GM23338 (cell line): ENCODE measurements at regions not wholly inside any gene's neighbourhood (a gene's known extent, or its start where the extent isn't known, plus 50 kb on each side); places are given as distances from the start of the nearest gene placed in this dataset.

ENCODE experiments used
- ATAC-seq: fragments of 200-7000 bp; cut with Tn5 transposase; 3 replicates; pipeline ENCODE4 v1.9.1; 2020
- DNase-seq: peaks from one replicate; pipeline ENCODE4 v3.0.0-alpha.2; 2015; ENCODE audit warnings: low spot score
- H2AFZ ChIP-seq: fragments of 200-600 bp; sonication (generic); 2 replicates; pipeline ENCODE4 v1.8.0; 2016; ENCODE audit warnings: antibody characterized with exemption, mild to moderate bottlenecking, moderate library complexity
- H3F3A ChIP-seq: fragments of 200-600 bp; sonication (generic); replicated peaks from 2 replicates; pipeline ENCODE4 v1.8.0; 2017; ENCODE audit warnings: antibody characterized with exemption, mixed run types, low read depth
- H3K27ac ChIP-seq: fragments of 200-600 bp; sonication (generic); 2 replicates; pipeline ENCODE4 v1.6.1; 2016; ENCODE audit warnings: low read depth
- H3K27me3 ChIP-seq: fragments of 200-600 bp; sonication (generic); 2 replicates; pipeline ENCODE4 v1.8.0; 2016; ENCODE audit warnings: mild to moderate bottlenecking, mixed run types, moderate library complexity; ENCODE audit not compliant: insufficient read depth
- H3K36me3 ChIP-seq: fragments of 200-600 bp; sonication (generic); 2 replicates; pipeline ENCODE4 v1.8.0; 2016; ENCODE audit warnings: mild to moderate bottlenecking; ENCODE audit not compliant: insufficient read depth
- H3K4me1 ChIP-seq: fragments of 200-600 bp; sonication (generic); 2 replicates; pipeline ENCODE4 v1.8.0; 2016; ENCODE audit warnings: mild to moderate bottlenecking, moderate library complexity; ENCODE audit not compliant: insufficient read depth
- H3K4me2 ChIP-seq: fragments of 200-600 bp; sonication (generic); 2 replicates; pipeline ENCODE4 v1.7.1; 2017; ENCODE audit warnings: mixed run types
- H3K4me3 ChIP-seq: fragments of 200-600 bp; sonication (generic); 2 replicates; pipeline ENCODE4 v1.6.1; 2016; ENCODE audit warnings: mixed run types
- H3K79me2 ChIP-seq: fragments of 200-600 bp; sonication (generic); replicated peaks from 2 replicates; pipeline ENCODE4 v1.8.0; 2017; ENCODE audit warnings: mild to moderate bottlenecking; ENCODE audit not compliant: insufficient read depth
- H3K9me2 ChIP-seq: fragments of 200-600 bp; sonication (generic); 2 replicates; pipeline ENCODE4 v1.8.0; 2017; ENCODE audit not compliant: insufficient read depth
- H4K20me1 ChIP-seq: fragments of 200-600 bp; sonication (generic); replicated peaks from 2 replicates; pipeline ENCODE4 v1.8.0; 2017; ENCODE audit warnings: mild to moderate bottlenecking; ENCODE audit not compliant: insufficient read depth
- H3K27ac Mint-ChIP-seq: 2 replicates; pipeline ENCODE4 v1.8.0; 2020; ENCODE audit warnings: inconsistent platforms, mild to moderate bottlenecking, moderate library complexity, mixed read lengths
- H3K27me3 Mint-ChIP-seq: 3 replicates; pipeline ENCODE4 v1.8.0; 2022; ENCODE audit warnings: low read depth, mild to moderate bottlenecking, moderate library complexity, mixed read lengths, inconsistent platforms; ENCODE audit not compliant: insufficient read depth, poor library complexity
- H3K36me3 Mint-ChIP-seq: 3 replicates; pipeline ENCODE4 v1.8.0; 2021; ENCODE audit warnings: low read depth, mild to moderate bottlenecking, inconsistent platforms, moderate library complexity, mixed read lengths
- H3K4me1 Mint-ChIP-seq: 3 replicates; pipeline ENCODE4 v1.8.0; 2020; ENCODE audit warnings: mild to moderate bottlenecking, inconsistent platforms, mixed read lengths
- H3K4me3 Mint-ChIP-seq: 3 replicates; pipeline ENCODE4 v1.8.0; 2021; ENCODE audit warnings: moderate library complexity, mild to moderate bottlenecking, inconsistent platforms, mixed read lengths
- H3K9me3 Mint-ChIP-seq: 3 replicates; pipeline ENCODE4 v1.8.0; 2020; ENCODE audit warnings: moderate library complexity, mild to moderate bottlenecking, inconsistent platforms, mixed read lengths
- CREB1 ChIP-seq: fragments of 250-450 bp; sonication (Bioruptor Pico); IDR thresholded peaks from 2 replicates; pipeline ENCODE4 v1.5.0; 2020; ENCODE audit warnings: low read depth, mild to moderate bottlenecking, moderate library complexity
- ETS1 ChIP-seq: IDR thresholded peaks from 2 replicates; pipeline ENCODE4 v1.6.1; 2016; ENCODE audit warnings: antibody characterized with exemption
- EZH2 ChIP-seq: fragments of 200-600 bp; sonication (generic); IDR thresholded peaks from one replicate; pipeline ENCODE4 v1.8.0; 2017; ENCODE audit warnings: antibody characterized with exemption, mild to moderate bottlenecking, low read depth; ENCODE audit not compliant: unreplicated experiment
- EZH2phosphoT487 ChIP-seq: fragments of 200-600 bp; sonication (generic); IDR thresholded peaks from one replicate; pipeline ENCODE4 v1.8.1; 2018; ENCODE audit warnings: antibody characterized with exemption; ENCODE audit not compliant: unreplicated experiment
- JUNB ChIP-seq: IDR thresholded peaks from one replicate; pipeline ENCODE4 v1.6.1; 2016; ENCODE audit warnings: antibody characterized with exemption; ENCODE audit not compliant: unreplicated experiment
- NANOG ChIP-seq: IDR thresholded peaks from 2 replicates; pipeline ENCODE4 v1.6.1; 2016; ENCODE audit warnings: antibody characterized with exemption, borderline replicate concordance
- POLR2AphosphoS5 ChIP-seq: IDR thresholded peaks from 2 replicates; pipeline ENCODE4 v1.6.1; 2016; ENCODE audit warnings: antibody characterized with exemption, low read depth
- STAT1 ChIP-seq: IDR thresholded peaks from one replicate; pipeline ENCODE4 v1.6.1; 2016; ENCODE audit warnings: antibody characterized with exemption; ENCODE audit not compliant: unreplicated experiment
- ZNF114 ChIP-seq: fragments of 250-450 bp; sonication (Bioruptor Pico); IDR thresholded peaks from 2 replicates; pipeline ENCODE4 v1.5.0; 2020; ENCODE audit warnings: mild to moderate bottlenecking, moderate library complexity
- ZNF331 ChIP-seq: fragments of 250-450 bp; sonication (Bioruptor Pico); IDR thresholded peaks from 2 replicates; pipeline ENCODE4 v1.5.0; 2020; ENCODE audit warnings: low read depth, mild to moderate bottlenecking, moderate library complexity
- ZNF462 ChIP-seq: fragments of 250-450 bp; sonication (Bioruptor Pico); IDR thresholded peaks from 2 replicates; pipeline ENCODE4 v1.5.0; 2020; ENCODE audit warnings: mild to moderate bottlenecking, moderate library complexity
- TF ChIP-seq, protein P1 (sequence below): IDR thresholded peaks from one replicate; pipeline ENCODE4 v1.6.1; 2018; ENCODE audit warnings: antibody characterized with exemption; ENCODE audit not compliant: unreplicated experiment
- TF ChIP-seq, protein P2 (sequence below), 2 experiments: fragments of 200-600 bp in 1 of 2; sonication (generic) in 1 of 2; conservative IDR thresholded peaks; 2 replicates each; pipeline versions ENCODE4 v1.5.1 to v1.6.1; 2016 to 2017; ENCODE audit warnings: antibody characterized with exemption in 2 of 2, low read depth in 2 of 2, mild to moderate bottlenecking in 2 of 2, moderate library complexity in 1 of 2

GRCh38 chr10:29878492-29878891, 180.9 kb downstream of the JCAD start:
- no peaks in the 10 kb centered on the region for H3K4me1 ChIP-seq
- no peaks in the 10 kb centered on the region for H3K9me3 Mint-ChIP-seq
- no peaks in the 10 kb centered on the region for H3K27me3 ChIP-seq
- peaks cover 2% of the 10 kb centered on the region for H3K27me3 Mint-ChIP-seq
- no peaks in the 10 kb centered on the region for H3F3A ChIP-seq
- H3K36me3 ChIP-seq: no peaks in the 10 kb centered on the region
- H3K4me3 ChIP-seq: no peak overlapping the region
- TF ChIP-seq STAT1 (no peak), EZH2 (no peak), JUNB (no peak), ETS1 (no peak), NANOG (no peak), POLR2AphosphoS5 (no peak), ZNF331 (CRISPR knock-in tag) (no peak), ZNF462 (no peak), EZH2phosphoT487 (no peak), ZNF114 (no peak), CREB1 (no peak)
- TF ChIP-seq, protein P1, sequence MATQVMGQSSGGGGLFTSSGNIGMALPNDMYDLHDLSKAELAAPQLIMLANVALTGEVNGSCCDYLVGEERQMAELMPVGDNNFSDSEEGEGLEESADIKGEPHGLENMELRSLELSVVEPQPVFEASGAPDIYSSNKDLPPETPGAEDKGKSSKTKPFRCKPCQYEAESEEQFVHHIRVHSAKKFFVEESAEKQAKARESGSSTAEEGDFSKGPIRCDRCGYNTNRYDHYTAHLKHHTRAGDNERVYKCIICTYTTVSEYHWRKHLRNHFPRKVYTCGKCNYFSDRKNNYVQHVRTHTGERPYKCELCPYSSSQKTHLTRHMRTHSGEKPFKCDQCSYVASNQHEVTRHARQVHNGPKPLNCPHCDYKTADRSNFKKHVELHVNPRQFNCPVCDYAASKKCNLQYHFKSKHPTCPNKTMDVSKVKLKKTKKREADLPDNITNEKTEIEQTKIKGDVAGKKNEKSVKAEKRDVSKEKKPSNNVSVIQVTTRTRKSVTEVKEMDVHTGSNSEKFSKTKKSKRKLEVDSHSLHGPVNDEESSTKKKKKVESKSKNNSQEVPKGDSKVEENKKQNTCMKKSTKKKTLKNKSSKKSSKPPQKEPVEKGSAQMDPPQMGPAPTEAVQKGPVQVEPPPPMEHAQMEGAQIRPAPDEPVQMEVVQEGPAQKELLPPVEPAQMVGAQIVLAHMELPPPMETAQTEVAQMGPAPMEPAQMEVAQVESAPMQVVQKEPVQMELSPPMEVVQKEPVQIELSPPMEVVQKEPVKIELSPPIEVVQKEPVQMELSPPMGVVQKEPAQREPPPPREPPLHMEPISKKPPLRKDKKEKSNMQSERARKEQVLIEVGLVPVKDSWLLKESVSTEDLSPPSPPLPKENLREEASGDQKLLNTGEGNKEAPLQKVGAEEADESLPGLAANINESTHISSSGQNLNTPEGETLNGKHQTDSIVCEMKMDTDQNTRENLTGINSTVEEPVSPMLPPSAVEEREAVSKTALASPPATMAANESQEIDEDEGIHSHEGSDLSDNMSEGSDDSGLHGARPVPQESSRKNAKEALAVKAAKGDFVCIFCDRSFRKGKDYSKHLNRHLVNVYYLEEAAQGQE: no peak
- TF ChIP-seq, protein P2, sequence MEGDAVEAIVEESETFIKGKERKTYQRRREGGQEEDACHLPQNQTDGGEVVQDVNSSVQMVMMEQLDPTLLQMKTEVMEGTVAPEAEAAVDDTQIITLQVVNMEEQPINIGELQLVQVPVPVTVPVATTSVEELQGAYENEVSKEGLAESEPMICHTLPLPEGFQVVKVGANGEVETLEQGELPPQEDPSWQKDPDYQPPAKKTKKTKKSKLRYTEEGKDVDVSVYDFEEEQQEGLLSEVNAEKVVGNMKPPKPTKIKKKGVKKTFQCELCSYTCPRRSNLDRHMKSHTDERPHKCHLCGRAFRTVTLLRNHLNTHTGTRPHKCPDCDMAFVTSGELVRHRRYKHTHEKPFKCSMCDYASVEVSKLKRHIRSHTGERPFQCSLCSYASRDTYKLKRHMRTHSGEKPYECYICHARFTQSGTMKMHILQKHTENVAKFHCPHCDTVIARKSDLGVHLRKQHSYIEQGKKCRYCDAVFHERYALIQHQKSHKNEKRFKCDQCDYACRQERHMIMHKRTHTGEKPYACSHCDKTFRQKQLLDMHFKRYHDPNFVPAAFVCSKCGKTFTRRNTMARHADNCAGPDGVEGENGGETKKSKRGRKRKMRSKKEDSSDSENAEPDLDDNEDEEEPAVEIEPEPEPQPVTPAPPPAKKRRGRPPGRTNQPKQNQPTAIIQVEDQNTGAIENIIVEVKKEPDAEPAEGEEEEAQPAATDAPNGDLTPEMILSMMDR (conservative IDR thresholded peaks at IDR 0.05; ENCODE audit: low read depth in 2 of 2): no peak
- H3K9me2 ChIP-seq: 0 out of 2 replicates have a peak, but pooled peaks cover 5% of the 10 kb centered on the region
- no peak overlapping the region for H3K27ac Mint-ChIP-seq
- ATAC-seq (no peak), DNase-seq (no peak)
- H3K4me2 ChIP-seq: no peak overlapping the region
- H3K27ac ChIP-seq: no peak overlapping the region
- no peaks in the 10 kb centered on the region for H3K79me2 ChIP-seq
- H3K4me3 Mint-ChIP-seq: no peak overlapping the region
- H3K4me1 Mint-ChIP-seq: no peaks in the 10 kb centered on the region
- H4K20me1 ChIP-seq: no peaks in the 10 kb centered on the region
- H2AFZ ChIP-seq: no peak overlapping the region
- no peaks in the 10 kb centered on the region for H3K36me3 Mint-ChIP-seq
